Bronchial epithelial cell (primary cell): ENCODE measurements at regions not wholly inside any gene's neighbourhood (a gene's known extent, or its start where the extent isn't known, plus 50 kb on each side); places are given as distances from the start of the nearest gene placed in this dataset.

Experiments used
- DNase-seq: peaks from one replicate; pipeline ENCODE4 v3.0.0-alpha.2; 2010; ENCODE audit warnings: low read depth
- FAIRE-seq: peaks from 2 replicates; lab custom pipeline; 2011; peaks lifted over from hg19 to GRCh38; lab: Jason Lieb, UNC
- H3K27me3 ChIP-seq: 2 replicates; pipeline ENCODE4 v1.5.1; 2011; ENCODE audit warnings: low read length; ENCODE audit not compliant: control insufficient read depth, insufficient read depth
- H3K36me3 ChIP-seq: 2 replicates; pipeline ENCODE4 v1.5.1; 2011; ENCODE audit warnings: low read length; ENCODE audit not compliant: control insufficient read depth, insufficient read depth
- H3K4me3 ChIP-seq: 2 replicates; pipeline ENCODE4 v1.5.1; 2011; ENCODE audit warnings: mild to moderate bottlenecking, low read depth, low read length, control low read depth
- TF ChIP-seq, protein P1 (sequence below): IDR thresholded peaks from 2 replicates; pipeline ENCODE4 v1.5.1; 2011; ENCODE audit warnings: mild to moderate bottlenecking, moderate library complexity, low read length, control low read depth, inconsistent platforms; ENCODE audit not compliant: insufficient read depth, severe bottlenecking

GRCh38 chr10:8350250-8350967, 295.9 kb downstream of the GATA3 start:
- no peak overlapping the region for H3K4me3 ChIP-seq
- TF ChIP-seq, protein P1, sequence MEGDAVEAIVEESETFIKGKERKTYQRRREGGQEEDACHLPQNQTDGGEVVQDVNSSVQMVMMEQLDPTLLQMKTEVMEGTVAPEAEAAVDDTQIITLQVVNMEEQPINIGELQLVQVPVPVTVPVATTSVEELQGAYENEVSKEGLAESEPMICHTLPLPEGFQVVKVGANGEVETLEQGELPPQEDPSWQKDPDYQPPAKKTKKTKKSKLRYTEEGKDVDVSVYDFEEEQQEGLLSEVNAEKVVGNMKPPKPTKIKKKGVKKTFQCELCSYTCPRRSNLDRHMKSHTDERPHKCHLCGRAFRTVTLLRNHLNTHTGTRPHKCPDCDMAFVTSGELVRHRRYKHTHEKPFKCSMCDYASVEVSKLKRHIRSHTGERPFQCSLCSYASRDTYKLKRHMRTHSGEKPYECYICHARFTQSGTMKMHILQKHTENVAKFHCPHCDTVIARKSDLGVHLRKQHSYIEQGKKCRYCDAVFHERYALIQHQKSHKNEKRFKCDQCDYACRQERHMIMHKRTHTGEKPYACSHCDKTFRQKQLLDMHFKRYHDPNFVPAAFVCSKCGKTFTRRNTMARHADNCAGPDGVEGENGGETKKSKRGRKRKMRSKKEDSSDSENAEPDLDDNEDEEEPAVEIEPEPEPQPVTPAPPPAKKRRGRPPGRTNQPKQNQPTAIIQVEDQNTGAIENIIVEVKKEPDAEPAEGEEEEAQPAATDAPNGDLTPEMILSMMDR, result no peak
- no peaks in the 10 kb centered on the region for H3K36me3 ChIP-seq
- DNase-seq (no peak), FAIRE-seq (no peak)
- H3K27me3 ChIP-seq, result no peaks in the 10 kb centered on the region

DNA sequence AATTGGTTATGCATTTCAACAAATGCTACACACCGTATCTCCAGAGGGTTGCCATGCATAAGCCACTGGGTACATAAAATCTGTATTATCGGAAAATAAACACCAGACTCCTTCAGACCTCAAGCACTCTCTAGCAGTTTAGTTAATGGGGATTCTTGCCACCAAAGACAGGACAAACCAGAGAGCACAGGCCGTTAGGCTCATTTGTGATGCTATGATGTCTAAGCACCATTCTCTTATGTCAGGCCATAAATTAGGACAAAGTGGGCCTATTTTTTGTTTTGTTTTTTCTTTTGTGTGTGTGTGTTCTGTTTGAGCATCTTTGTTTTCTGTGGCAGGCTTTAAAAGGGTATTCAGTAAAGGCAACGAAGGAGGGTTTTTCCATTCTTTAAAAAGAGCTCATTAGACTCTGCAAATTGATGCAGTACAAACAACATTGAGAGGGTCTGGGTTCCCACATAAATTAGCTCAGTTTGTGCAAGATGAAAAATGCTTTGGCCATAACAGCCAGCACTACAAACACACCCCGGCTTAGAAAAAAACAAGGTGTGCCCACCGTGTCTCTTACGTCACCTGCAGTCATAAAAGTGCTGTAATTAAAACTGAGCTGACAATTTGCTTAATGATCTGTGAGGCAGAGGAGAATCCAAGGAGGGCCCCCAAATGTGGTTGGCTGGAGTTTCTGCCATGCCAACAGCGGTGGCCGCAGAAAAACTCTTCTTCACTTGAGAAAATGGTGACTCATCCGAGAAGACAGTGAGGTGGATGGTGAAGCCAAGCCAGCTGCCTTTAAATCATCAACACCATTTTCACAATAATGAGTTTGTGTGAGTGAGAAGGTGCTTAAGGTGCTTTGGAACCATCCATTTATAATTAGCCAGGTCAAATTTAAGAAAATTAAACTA, 297.9 kb downstream of the GATA3 start:
- Histone ChIP-seq H3K27me3 (no peaks in the 10 kb centered on the region), H3K4me3 (no peak overlapping the region), H3K36me3 (no peaks in the 10 kb centered on the region)
- TF ChIP-seq, protein P1, result no peak
- DNase-seq, result no peak
- no peak for FAIRE-seq

GRCh38 chr10:8356283-8356682, 301.8 kb downstream of the GATA3 start:
- no peak for DNase-seq
- Histone ChIP-seq H3K36me3 (no peaks in the 10 kb centered on the region), H3K4me3 (no peak overlapping the region), H3K27me3 (no peaks in the 10 kb centered on the region)
- TF ChIP-seq, protein P1, result no peak
- no peak for FAIRE-seq

GRCh38 chr10:8359467-8359866, 305.0 kb downstream of the GATA3 start:
- Histone ChIP-seq H3K4me3 (no peak overlapping the region), H3K36me3 (no peaks in the 10 kb centered on the region), H3K27me3 (no peaks in the 10 kb centered on the region)
- TF ChIP-seq, protein P1, result no peak
- no peak for DNase-seq
- FAIRE-seq, result no peak

DNA sequence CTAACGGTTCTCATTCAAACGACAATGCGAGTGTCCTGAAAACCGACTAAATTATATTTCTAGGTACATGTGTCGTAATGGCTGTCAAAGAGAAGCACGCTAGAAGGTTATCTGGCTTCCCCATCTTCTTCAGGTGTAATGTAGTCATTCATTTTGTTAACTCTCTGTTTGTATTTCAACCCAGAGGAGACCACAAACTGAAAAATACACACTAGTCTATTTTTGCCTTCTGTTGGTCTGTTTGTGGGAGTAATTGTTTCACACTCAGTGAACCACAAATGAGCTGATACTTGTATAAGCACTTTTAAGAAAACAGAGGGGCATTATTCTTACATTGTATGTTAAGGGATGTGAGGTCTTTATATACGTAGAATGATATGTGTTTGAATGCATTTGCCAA, 305.9 kb downstream of the GATA3 start:
- H3K27me3 ChIP-seq, result no peaks in the 10 kb centered on the region
- no peak overlapping the region for H3K4me3 ChIP-seq
- DNase-seq (no peak), FAIRE-seq (no peak)
- H3K36me3 ChIP-seq, result no peaks in the 10 kb centered on the region
- TF ChIP-seq, protein P1, result no peak
